ENCODE measurements at regions not wholly inside any gene's neighbourhood (a gene's known extent, or its start where the extent isn't known, plus 50 kb on each side); places are given as distances from the start of the nearest gene placed in this dataset.
A peak's percentile ranks its signal among the peaks of the same experiment; 100 is the strongest.

- H3K27me3 Mint-ChIP-seq (ENCODE audit: unreplicated experiment) = peaks cover 4% of the 10 kb centered on the region
- H3K27ac Mint-ChIP-seq (ENCODE audit: unreplicated experiment) = no peak overlapping the region
These were observed 287.3 kb upstream of the FOXQ1 start for GRCh38 chr6:1024587-1024986.

GRCh38 chr6:1024161-1024560 is 287.7 kb upstream of the FOXQ1 start:
- H3K27ac Mint-ChIP-seq (ENCODE audit: unreplicated experiment) = no peak overlapping the region
- peaks cover 4% of the 10 kb centered on the region for H3K27me3 Mint-ChIP-seq (ENCODE audit: unreplicated experiment)
- H3K9me3 Mint-ChIP-seq (ENCODE audit: unreplicated experiment) = peaks cover 3% of the 10 kb centered on the region
- no peaks in the 10 kb centered on the region for H3K36me3 Mint-ChIP-seq (ENCODE audit: unreplicated experiment)
- no peak overlapping the region for H3K4me3 Mint-ChIP-seq (ENCODE audit: unreplicated experiment)
- H3K4me1 Mint-ChIP-seq (ENCODE audit: unreplicated experiment) = peaks cover 20% of the 10 kb centered on the region
- DNase-seq (ENCODE audit: extremely low spot score, unreplicated experiment) = peak; percentile 71
- TF ChIP-seq, protein P1, sequence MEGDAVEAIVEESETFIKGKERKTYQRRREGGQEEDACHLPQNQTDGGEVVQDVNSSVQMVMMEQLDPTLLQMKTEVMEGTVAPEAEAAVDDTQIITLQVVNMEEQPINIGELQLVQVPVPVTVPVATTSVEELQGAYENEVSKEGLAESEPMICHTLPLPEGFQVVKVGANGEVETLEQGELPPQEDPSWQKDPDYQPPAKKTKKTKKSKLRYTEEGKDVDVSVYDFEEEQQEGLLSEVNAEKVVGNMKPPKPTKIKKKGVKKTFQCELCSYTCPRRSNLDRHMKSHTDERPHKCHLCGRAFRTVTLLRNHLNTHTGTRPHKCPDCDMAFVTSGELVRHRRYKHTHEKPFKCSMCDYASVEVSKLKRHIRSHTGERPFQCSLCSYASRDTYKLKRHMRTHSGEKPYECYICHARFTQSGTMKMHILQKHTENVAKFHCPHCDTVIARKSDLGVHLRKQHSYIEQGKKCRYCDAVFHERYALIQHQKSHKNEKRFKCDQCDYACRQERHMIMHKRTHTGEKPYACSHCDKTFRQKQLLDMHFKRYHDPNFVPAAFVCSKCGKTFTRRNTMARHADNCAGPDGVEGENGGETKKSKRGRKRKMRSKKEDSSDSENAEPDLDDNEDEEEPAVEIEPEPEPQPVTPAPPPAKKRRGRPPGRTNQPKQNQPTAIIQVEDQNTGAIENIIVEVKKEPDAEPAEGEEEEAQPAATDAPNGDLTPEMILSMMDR (IDR thresholded peaks at IDR 0.05) = no peak

More at GRCh38 chr6:1024587-1024986, 287.3 kb upstream of the FOXQ1 start:
- TF ChIP-seq, protein P1 (IDR thresholded peaks at IDR 0.05) = no peak
- Mint-ChIP-seq H3K9me3 (ENCODE audit: unreplicated experiment) (peaks cover 6% of the 10 kb centered on the region), H3K36me3 (ENCODE audit: unreplicated experiment) (no peaks in the 10 kb centered on the region), H3K4me3 (ENCODE audit: unreplicated experiment) (no peak overlapping the region), H3K4me1 (ENCODE audit: unreplicated experiment) (peaks cover 20% of the 10 kb centered on the region)
- DNase-seq (ENCODE audit: extremely low spot score, unreplicated experiment) = peak; percentile 83

DNA sequence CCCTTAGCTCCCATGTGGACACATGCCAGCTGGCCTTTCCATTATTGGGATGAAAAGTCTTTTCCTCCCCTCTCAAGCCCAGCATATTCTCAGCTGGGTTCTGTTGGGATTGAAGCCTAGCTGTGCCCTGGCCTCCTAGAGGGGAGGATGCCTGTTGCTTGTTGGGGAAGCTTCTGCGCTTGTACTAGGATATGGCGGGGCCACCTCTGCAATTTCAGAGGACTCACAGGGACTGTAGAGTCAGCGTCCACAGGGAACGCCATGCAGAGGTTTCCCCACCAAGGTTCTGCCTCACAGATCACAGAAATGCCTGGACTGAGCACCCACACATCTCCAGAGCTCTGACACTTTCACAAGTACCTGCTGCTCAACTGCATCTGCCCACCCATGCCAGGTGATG is 288.7 kb upstream of the FOXQ1 start:
- TF ChIP-seq, protein P1 (IDR thresholded peaks at IDR 0.05) = no peak
- Mint-ChIP-seq H3K4me1 (ENCODE audit: unreplicated experiment) (peaks cover 20% of the 10 kb centered on the region), H3K4me3 (ENCODE audit: unreplicated experiment) (no peak overlapping the region)

GRCh38 chr6:1022719-1023118 is 289.2 kb upstream of the FOXQ1 start:
- Mint-ChIP-seq H3K27me3 (ENCODE audit: unreplicated experiment) (peaks cover 9% of the 10 kb centered on the region), H3K4me3 (ENCODE audit: unreplicated experiment) (no peak overlapping the region), H3K4me1 (ENCODE audit: unreplicated experiment) (peaks cover 18% of the 10 kb centered on the region), H3K27ac (ENCODE audit: unreplicated experiment) (no peak overlapping the region), H3K36me3 (ENCODE audit: unreplicated experiment) (no peaks in the 10 kb centered on the region), H3K9me3 (ENCODE audit: unreplicated experiment) (peaks cover 3% of the 10 kb centered on the region)
- TF ChIP-seq, protein P1 (IDR thresholded peaks at IDR 0.05) = no peak
- peak; percentile 54 for DNase-seq (ENCODE audit: extremely low spot score, unreplicated experiment)

More for the DNA sequence above, 288.7 kb upstream of the FOXQ1 start:
- DNase-seq (ENCODE audit: extremely low spot score, unreplicated experiment) = peak; percentile 54
- H3K9me3 Mint-ChIP-seq (ENCODE audit: unreplicated experiment) = peaks cover 3% of the 10 kb centered on the region
- H3K27me3 Mint-ChIP-seq (ENCODE audit: unreplicated experiment) = peaks cover 9% of the 10 kb centered on the region
- no peak overlapping the region for H3K27ac Mint-ChIP-seq (ENCODE audit: unreplicated experiment)
- H3K36me3 Mint-ChIP-seq (ENCODE audit: unreplicated experiment) = no peaks in the 10 kb centered on the region

GRCh38 chr6:1020837-1021236 is 291.1 kb upstream of the FOXQ1 start:
- Mint-ChIP-seq H3K36me3 (ENCODE audit: unreplicated experiment) (no peaks in the 10 kb centered on the region), H3K4me1 (ENCODE audit: unreplicated experiment) (peaks cover 18% of the 10 kb centered on the region), H3K9me3 (ENCODE audit: unreplicated experiment) (no peaks in the 10 kb centered on the region), H3K4me3 (ENCODE audit: unreplicated experiment) (no peak overlapping the region), H3K27ac (ENCODE audit: unreplicated experiment) (no peak overlapping the region), H3K27me3 (ENCODE audit: unreplicated experiment) (peaks cover 17% of the 10 kb centered on the region)
- TF ChIP-seq, protein P1 (IDR thresholded peaks at IDR 0.05) = no peak
- DNase-seq (ENCODE audit: extremely low spot score, unreplicated experiment) = peak; percentile 65

Data from osteocyte (in vitro differentiated cells).